Renal pelvis (tissue), 1 donor: ENCODE measurements at regions not wholly inside any gene's neighbourhood (a gene's known extent, or its start where the extent isn't known, plus 50 kb on each side); places are given as distances from the start of the nearest gene placed in this dataset.
A peak's percentile ranks its signal among the peaks of the same experiment; 100 is the strongest.

Experiments
- DNase-seq: peaks from one replicate; pipeline ENCODE4 v3.0.0-alpha.2; 2013

- no peak for DNase-seq
Observed at GRCh38 chr2:150618245-150618895, 130.9 kb upstream of the RND3 start.

- no peak for DNase-seq
Observed at GRCh38 chr2:150617351-150617978, 130.0 kb upstream of the RND3 start.

- DNase-seq: no peak
Observed at GRCh38 chr2:150612957-150613710, 125.7 kb upstream of the RND3 start.

GRCh38 chr2:150610670-150611279 lies 123.3 kb upstream of the RND3 start:
- no peak for DNase-seq

- DNase-seq: no peak
Observed at GRCh38 chr2:150609831-150610582, 122.5 kb upstream of the RND3 start.

GRCh38 chr2:150608341-150608740 lies 120.9 kb upstream of the RND3 start:
- no peak for DNase-seq

- DNase-seq: no peak
Observed at GRCh38 chr2:150607390-150607811, 119.9 kb upstream of the RND3 start.

GRCh38 chr2:150606380-150607060 lies 119.1 kb upstream of the RND3 start:
- no peak for DNase-seq

- DNase-seq: no peak
Observed at GRCh38 chr2:150605664-150606063, 118.2 kb upstream of the RND3 start.

- DNase-seq: no peak
Observed at GRCh38 chr2:150601280-150602038, 114.0 kb upstream of the RND3 start.

- DNase-seq: no peak
Observed at GRCh38 chr2:150599889-150600288, 112.4 kb upstream of the RND3 start.

- DNase-seq: no peak
Observed at GRCh38 chr2:150598383-150598782, 110.9 kb upstream of the RND3 start.

GRCh38 chr2:150595803-150596470 lies 108.5 kb upstream of the RND3 start:
- peak; percentile 14 for DNase-seq

GRCh38 chr2:150594299-150594698 lies 106.8 kb upstream of the RND3 start:
- no peak for DNase-seq

GRCh38 chr2:150591496-150592285 lies 104.2 kb upstream of the RND3 start:
- DNase-seq: no peak

- DNase-seq: no peak
Observed at GRCh38 chr2:150589681-150590080, 102.2 kb upstream of the RND3 start.

- DNase-seq: no peak
Observed at GRCh38 chr2:150588506-150588870, 101.0 kb upstream of the RND3 start.

- peak; percentile 29 for DNase-seq
Observed at GRCh38 chr2:150587547-150588505, 100.4 kb upstream of the RND3 start.
